ENCODE measurements at regions not wholly inside any gene's neighbourhood (a gene's known extent, or its start where the extent isn't known, plus 50 kb on each side); places are given as distances from the start of the nearest gene placed in this dataset.

DNA sequence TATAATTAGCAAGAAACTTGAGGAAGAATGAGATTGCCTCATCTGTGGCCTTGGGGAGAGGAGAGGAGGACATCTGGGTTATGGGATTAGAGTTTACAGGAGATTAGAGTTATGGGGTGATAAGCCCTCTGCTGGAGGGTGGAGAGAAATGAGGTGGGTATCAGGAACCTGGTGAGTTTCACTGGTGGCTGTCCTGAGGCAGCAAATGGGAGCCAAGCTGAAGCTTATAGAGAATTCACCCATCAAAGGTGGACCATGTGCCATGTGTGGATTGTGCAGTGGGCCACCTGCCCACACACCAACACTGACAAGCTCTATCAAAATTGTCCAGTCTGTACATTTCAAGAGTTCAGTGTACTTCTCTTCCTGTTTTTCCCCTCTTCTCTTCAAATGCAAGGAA lies 135.3 kb downstream of the AEBP2 start:
- TF ChIP-seq REST (IDR thresholded peaks at IDR 0.05; ENCODE audit: low read depth) (no peak), TEAD4 (IDR thresholded peaks at IDR 0.05) (no peak), YY1 (IDR thresholded peaks at IDR 0.05; ENCODE audit: low read depth) (no peak), USF1 (IDR thresholded peaks at IDR 0.05) (no peak), CEBPB (IDR thresholded peaks at IDR 0.05) (no peak), TAF1 (IDR thresholded peaks at IDR 0.05; ENCODE audit: low read depth) (no peak)
